HG02981 (cell line): ENCODE measurements at regions not wholly inside any gene's neighbourhood (a gene's known extent, or its start where the extent isn't known, plus 50 kb on each side); places are given as distances from the start of the nearest gene placed in this dataset.
"Not testable (repeated sequence)": the region's sequence is repeated elsewhere in the genome, so short reads cannot be mapped to it uniquely, and the experiment has no call there.

Experiments
- ATAC-seq: cut with Tn5 transposase; IDR thresholded peaks from one replicate; pipeline ENCODE4 v1.9.1; 2021; ENCODE audit warnings: mild to moderate bottlenecking, moderate library complexity; ENCODE audit not compliant: unreplicated experiment

DNA sequence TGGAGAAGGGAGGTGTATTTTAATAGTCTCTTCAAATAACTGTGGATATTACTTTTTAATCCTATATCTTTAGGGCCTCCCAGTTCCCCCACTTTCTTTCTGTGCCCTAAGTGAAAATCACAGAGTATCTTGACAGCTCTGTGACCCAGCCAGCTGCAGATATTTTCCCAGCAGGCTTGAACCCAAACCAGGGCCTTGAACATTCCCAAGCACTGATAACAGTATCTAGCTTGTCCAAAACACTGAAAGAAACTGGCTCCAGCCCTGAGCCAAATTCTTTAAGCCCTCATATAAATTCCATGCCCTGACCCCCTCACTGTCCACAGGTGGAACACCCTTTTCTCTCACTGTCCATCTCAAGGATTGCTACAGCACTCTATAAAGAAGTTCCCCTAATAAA lies 388.1 kb upstream of the CHAC2 start:
- ATAC-seq = no peak

DNA sequence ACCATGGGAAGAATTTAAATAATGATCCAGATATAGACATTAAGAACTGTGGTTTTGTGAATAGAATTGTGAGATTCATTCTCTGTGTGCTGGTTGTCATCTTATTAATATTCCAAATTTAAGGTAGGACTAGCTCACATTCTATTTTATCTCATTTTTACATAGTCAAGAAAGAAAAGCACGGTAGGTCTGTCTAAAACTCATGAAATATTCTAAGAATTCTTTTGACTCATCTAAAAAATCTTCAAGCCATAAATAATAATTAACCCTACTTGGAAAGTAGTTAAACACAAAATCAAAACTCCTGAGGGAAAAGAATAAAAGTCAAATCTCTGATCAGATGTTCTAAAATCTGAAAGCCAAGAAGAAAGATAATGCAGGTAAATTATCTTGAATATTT lies 388.8 kb upstream of the CHAC2 start:
- ATAC-seq = no peak

DNA sequence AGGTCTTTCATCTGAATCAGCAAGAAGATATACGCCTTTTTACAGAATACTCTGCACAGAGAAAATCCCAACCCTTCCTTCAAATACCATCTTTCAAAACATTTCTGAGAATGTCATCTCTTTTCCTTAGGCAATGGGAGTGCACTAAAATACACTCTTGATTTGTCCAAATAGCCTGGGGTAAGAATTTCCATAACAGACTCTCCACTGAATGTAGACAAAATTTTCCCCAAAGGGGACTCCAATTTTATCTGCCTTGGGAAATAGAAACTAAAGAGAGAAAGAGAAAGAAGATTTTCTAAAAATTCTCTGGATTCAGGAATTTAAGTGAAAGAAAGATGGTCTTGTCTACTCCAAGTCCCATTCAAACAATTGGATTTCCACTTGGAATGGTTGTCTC lies 394.5 kb upstream of the CHAC2 start:
- ATAC-seq = no peak

DNA sequence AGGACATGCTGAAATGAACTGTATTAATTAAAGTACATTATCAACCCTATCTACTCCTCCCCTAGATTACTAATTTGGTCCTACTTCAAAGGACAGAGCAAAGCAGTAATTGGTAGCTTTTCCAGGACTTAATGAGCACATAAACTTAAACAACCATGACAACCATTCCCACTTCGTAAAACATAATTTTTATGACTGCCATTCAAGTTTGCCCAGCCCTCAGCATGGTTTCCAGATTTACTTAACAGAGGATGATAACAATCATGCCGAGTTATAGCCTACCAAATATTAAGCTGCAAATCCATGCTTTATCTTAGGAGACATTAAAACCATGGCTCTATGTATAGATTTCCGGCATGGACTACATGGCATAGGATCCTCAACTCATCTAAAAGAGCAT lies 401.1 kb upstream of the CHAC2 start:
- no peak for ATAC-seq

DNA sequence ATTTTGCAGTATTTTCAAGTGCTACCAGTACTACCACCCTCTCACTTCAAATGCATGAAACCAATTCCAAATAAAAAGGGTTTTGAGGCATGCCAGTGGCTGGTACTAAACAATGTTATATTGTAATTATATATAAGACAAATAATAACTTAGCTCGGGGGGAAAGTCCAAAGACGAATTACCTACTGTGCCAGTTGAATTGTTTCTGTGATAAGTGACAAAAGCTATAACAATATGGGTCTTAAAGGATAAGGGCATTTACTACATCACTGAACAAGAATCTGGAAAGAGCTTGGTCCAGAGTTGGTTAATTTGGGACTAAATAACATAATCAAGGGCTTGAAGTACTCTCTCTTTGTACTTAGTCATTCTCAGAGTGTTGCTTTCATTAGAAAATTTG lies 404.7 kb upstream of the CHAC2 start:
- ATAC-seq = no peak

DNA sequence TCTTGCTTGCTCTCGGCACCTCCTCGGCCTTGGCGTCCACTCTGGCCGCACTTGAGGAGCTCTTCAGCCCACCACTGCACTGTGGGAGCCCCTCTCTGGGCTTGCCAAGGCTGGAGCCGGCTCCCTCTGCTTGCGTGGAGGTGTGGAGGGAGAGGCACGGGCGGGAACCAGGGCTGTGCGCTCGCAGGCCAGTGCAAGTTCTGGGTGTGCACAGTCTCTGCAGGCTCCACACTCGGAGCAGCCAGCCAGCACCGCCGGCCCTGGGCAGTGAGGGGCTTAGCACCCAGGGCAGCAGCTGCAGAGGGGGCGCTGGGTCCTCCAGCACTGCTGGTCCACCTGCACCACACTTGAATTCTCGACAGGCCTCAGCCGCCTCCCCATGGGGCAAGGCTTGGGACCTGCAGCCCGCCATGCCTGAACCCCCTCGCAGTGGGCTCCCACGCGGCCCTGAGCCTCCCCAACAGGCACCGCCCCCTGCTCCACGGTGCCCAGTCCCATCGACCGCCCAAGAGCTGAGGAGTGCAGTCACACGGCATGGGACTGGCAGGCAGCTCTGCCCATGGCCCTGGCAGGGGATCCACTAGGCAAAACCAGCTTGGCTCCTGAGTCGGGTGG lies 411.2 kb upstream of the CHAC2 start:
- no peak for ATAC-seq

DNA sequence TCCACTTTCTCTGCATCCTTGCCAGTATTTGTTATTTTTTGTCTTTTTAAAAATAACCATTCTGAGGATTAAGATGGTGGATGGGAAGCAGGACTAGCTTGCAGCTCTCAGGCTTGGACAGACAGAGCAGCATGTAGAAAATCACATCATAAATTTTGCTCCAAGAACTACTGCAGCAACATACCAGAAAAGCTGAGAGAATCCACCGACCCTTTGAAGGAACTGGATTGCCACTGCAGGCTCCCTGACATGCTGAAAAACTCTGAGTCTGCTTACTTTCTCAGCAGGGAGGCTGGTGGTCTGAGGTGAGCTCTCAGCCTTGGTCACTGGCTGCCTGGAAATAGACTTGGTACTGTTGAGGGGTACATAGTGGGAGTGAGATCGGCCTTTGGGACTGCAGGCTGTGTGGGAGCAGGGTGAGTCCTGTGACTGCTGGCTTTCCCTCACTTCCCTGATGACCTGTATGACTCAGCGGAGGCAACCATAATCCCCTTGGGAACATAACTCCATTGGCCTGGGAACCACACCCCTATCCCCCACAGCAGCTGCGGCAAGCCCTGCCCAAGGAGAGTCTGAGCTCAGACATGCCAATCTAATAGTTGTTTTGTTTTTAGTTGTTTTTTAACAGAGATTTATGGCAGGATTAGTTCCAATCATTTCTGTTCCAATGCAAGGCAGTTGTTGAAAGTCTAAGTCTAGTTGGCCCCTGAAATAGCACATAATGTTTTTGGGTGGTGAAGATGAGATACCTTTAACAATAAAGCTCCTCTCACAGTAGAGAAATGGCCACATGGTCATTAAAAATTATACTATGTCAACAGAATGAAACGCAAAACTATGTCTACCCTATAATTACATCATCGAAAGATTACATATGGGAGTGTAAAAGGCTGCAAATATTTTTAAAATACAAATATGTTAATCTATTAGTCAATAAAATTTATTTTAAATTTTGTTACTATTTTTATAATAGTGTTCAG lies 414.2 kb upstream of the CHAC2 start:
- no peak for ATAC-seq

DNA sequence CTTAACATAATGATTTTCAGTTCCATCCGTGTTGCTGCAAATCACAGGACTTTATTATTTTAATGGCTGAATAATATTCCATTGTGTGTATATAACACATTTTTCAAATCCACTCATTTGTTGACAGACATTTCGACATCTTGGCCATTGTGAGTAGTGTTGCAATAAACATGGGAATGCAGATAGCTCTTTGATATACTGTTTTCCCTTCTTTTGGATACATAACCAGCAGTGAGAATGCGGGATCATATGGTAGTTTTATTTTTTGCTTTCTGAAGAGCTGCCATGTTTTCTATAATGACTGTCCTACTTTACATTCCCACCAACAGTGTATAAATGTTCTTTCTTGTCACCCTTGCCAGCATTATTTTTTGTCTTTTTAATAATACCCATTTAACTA lies 420.3 kb upstream of the CHAC2 start:
- ATAC-seq = no peak

DNA sequence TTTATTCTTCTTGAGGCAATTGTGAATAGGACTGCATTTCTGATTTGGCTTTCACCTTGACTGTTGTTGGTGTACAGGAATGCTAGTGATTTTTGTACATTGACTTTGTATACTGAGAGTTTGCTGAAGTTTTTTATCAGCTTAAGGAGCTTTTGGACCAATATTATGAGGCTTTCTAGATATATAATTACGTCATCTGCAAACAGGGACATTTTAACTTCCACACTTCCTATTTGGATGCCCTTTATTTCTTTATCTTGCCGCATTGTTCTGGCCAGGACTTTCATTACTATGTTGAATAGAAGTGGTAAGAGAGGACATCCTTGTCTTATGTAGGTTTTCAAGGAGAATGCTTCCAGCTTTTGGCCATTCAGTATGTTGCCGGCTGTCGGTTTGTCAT lies 425.4 kb upstream of the CHAC2 start:
- ATAC-seq = no peak

DNA sequence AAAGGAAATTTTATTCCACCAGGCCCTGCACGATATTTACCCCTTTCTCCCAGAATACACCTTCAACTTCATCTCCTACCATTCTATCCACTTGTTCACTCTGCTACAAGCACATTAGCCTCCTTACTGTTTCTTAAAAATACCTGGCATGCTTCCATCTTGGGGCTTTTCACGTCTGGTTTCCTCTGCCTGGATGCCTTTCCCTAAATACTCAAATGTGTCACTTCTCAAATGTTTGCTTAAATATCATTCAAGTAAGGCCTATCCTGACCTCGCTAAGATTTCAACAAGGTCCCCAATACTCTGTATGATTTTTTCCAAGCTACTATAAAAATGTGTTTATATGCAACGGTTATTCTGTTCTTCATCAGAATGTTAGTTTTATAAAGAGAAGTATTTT lies 433.0 kb upstream of the CHAC2 start:
- no peak for ATAC-seq

DNA sequence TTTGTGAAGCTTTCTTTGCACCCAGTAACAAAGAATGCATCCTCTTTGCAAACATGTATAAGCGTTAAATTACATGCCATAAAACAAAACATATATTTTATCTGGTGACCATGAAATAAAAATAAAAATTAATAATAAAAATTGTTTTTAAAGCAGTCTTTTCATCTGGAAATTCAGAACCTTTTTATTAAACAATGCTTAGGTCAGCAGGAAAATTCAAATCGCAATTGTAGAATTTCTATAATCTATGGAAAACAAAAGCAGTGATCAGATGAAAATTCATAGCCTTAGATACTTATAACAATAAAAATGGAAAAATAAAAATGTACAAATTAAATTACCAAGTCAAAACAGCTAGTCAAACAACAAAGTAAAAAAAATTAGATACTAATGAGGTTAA lies 435.9 kb upstream of the CHAC2 start:
- no peak for ATAC-seq

DNA sequence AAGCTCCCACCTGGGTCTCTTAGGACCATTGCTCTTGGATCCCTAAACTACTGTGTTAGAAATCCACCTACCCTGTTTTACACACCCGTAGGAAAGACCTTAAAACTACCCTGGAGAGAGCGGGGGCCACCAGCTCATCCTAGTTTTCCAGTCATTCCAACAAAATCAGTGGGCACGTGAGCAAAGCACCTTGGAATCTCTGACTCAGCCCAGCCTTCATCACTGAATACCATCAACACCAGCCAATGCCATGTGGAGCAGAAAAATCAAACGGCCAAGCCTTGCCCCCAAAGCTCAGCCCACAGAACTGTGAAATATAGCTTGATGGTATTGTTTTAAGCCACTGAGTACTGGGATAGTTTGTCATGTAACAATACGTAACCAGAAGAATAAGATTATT lies 449.7 kb upstream of the CHAC2 start:
- ATAC-seq = no peak

DNA sequence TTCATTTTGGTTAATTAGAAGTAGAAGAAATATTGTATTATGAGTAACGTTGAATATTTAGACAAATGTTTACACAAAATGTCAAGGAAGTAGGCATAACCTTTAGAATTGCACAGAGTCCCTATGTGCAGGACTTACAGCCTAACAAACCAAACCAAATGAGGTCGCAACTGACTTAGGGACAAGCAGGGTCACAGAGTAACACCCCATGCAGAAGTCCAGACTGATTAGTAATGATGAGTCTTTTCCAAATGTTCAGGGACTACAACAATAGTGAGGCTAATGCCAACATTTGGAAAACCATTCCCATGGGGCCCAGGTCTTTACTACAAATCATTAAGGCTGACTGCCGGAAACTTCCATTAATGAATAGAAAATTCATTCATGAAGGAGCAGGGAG lies 452.5 kb upstream of the CHAC2 start:
- ATAC-seq = no peak

DNA sequence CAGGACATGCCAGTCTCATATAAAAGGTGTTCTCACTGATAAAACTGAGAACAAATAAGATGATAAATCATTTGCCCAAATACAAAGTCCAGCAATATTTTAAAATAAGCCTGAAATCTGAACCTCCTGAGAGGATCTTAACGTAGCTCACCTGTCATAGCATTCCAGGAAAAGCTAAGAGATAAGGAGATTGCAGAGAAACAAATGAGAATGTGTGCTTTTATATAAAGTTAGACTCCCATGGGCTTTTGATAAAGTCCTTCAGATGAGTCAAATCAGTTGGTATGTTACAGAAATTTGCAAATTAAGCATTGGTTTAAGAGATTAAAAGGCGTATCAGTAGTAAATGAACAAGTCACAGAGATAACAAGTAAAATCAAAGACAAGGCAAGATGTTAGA lies 452.9 kb upstream of the CHAC2 start:
- ATAC-seq = no peak

DNA sequence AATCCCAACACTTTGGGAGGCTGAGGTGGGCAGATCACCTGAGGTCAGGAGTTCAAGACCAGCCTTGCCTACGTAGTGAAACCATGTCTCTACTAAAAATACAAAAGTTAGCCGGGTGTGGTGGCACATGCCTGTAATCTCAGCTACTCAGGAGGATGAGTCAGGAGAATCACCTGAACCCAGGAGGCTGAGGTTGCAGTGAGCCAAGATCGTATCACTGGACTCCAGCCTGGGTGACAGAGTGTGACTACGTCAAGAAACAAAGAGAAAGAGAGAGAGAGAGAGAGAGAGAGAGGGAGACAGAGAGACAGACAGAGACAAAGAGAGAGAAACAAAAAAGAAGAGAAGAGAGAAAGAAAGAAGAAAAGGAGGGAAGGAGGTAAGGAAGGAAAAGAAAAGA lies 454.0 kb upstream of the CHAC2 start:
- not testable (repeated sequence) for ATAC-seq

DNA sequence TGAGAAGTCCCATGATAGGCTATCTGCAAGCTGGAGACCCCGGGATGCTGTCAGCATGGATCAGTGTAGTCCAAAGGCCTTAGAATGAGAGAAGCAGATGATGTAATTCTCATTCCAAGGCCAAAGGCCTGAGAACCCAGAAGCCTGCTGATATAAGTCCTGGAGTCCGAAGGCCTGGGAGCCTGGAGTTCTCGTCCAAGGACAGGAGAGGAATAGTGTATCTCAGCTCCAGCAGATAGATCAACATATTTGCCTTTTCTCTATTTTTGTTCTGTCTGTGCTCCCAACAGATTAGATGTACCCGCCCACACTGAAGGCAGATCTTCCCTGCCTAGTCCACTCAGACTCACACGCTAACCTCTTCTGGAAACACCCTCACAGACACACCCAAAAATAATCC lies 454.9 kb upstream of the CHAC2 start:
- no peak for ATAC-seq

DNA sequence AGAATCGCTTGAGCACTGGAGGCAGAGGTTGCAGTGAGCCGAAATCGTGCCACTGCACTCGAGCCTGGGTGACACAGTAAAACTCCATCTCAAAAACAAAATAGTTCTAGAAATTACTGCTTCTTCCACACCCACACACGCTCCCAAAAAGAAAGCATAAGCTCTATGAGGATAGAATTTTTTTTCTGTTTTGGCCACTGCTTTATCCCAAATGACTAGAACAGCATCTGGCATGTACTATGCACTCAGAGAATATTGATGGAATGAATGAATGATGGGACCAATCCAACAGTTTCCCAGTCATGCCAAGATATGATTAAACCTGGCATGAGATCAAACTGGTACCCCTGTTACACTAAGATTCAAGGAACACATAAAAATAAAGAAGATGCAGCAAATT lies 455.4 kb upstream of the CHAC2 start:
- ATAC-seq = no peak

DNA sequence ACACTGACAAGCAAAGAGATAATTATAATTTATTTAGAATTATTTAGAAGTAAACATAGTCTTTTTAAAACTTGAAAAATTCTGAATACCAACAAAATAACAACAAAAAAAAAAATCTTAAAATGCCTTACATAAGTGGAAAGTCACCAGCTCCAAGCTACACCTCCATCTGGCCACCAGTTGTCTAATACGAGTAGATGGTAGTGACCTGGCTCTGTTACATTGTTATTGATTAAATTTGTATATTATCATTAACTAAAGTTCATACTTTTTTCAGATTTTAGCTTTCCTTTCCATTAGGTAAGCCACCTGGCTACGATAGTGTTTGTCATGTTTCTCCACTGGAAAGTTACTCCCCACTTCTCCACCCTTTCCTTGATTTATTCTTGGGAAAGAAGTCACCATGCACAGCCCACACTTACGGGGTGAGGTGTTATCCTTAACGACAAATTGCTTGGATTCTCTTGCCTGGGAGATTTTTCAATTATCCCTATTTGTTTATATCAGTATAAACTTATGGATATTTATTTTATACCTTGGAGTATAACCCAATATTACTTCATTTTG lies 464.5 kb upstream of the CHAC2 start:
- ATAC-seq = no peak

DNA sequence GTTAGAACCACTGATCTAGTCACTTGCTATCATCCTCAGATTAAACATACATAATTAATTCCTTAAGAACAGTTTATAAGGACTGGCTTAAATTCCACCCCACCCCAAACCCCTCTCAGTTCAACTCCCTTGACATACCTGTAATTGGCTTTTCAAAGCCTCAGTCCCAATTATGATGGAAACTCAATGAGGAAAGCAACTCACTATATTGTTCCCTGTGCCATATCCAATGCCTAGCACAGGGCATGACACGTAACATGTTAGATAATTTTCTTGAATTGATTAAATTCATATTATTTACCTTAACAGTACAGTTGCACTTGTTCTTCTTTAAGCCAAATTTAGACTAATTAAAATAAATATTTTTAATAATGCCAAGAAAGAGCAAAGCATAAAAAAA lies 465.1 kb upstream of the CHAC2 start:
- no peak for ATAC-seq

DNA sequence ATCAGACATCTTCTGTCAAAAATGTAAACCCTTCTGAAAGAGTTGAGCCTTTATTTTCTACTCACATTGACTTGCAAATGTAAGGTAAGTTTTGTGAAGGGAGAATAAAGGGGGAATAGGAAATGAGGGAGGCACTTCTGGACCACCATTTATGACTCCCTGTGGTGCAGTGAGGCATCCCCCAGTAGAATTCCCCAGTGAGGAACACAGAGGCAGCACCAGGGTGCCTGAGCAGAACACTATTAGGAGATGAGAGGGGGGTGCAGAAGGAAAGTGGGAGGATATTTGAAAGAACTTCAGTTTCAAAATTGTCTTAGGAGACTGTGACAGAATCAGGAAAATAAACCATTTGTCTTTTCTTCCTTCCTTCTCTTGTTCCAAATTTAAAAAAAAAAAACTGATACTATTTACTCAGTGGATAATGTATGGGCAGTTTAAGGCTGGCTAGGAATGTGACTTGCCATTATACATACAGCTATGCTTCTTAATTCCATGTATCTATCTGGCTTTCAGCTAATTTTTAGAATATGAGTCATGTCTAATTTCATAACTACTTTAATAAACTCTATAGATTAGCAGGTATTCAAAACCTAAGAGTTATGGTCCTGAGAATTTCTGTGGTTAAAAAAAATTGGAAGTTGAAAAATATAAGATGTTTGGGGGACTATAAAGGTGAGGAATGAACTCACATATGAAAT lies 478.1 kb upstream of the CHAC2 start:
- no peak for ATAC-seq

DNA sequence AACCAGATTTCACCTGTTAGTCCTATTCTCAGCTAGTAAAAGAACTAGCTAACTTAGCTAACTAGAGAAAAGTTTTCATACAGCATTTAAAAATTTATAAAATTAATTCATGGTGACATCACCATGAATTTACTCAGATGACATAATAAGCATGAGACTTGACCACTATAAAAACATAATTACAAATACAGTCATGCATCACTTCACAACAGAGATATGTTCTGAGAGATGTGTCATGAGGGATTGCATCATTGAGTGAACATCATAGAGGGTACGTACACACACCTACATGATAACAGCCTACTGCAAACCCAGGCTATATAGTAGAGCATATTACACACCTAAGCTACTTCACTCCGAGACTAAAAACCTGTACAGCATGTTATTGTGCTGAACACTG lies 481.3 kb upstream of the CHAC2 start:
- ATAC-seq = no peak

DNA sequence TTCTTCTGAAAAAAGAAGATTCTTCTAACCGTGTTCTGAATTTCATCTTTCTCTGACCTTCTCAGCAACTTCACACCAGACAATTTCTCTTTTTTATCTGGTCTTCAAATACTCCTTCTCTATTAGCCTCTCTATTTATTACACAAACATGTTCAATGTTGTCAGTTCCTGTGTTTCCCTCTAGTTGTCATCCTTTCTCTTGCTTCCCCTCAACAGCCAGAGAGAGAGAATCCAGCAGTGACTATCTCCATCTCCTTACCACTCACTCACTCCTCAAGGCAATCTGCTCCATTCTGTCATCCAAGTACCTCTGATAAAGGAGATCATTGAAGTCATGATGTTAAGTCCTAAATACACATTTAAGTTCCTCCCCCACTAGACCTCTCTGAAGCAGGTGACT lies 491.9 kb upstream of the CHAC2 start:
- ATAC-seq = no peak
